GM13977 (cell line): ENCODE measurements at regions not wholly inside any gene's neighbourhood (a gene's known extent, or its start where the extent isn't known, plus 50 kb on each side); places are given as distances from the start of the nearest gene placed in this dataset.
"Not testable (repeated sequence)": the region's sequence is repeated elsewhere in the genome, so short reads cannot be mapped to it uniquely, and the experiment has no call there.

Experiments
- DNase-seq: peaks from one replicate; pipeline ENCODE4 v3.0.0; 2012; ENCODE audit warnings: low spot score
- in situ Hi-C: fragments of 300-500 bp; cut with MboI; formaldehyde crosslinking; loops from one replicate; pipeline ENCODE4 v1.12.0; 2022; ENCODE audit warnings: low sequenced_read_pairs, low pct_unique_long_range_greater_than_20kb, mixed read lengths, inconsistent platforms; ENCODE audit not compliant: unreplicated experiment
- TF ChIP-seq, protein P1 (sequence below): IDR thresholded peaks from 2 replicates; pipeline ENCODE4 v1.5.1; 2012; ENCODE audit warnings: mild to moderate bottlenecking, control low read depth; ENCODE audit not compliant: insufficient read depth; ENCODE audit errors: extremely low read depth, missing control alignments

DNA sequence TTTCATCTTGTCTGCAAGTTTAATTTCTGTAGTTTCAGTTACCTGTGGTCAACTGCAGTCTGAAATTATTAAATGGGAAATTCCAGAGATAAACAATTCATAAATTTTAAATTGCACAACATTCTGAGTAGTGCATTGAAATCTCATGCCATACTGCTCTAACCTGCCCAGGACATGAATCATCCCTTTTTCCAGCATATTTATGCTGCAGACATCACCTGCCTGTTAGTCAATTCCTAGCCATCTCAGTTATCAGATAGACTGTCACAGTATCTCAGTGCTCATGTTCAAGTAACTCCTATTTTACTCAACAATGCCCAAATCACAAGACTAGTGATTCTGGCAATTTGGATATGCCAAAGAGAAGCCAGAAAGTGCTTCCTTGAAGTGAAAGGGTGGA, 223.0 kb upstream of the GRIA1 start:
- TF ChIP-seq, protein P1, sequence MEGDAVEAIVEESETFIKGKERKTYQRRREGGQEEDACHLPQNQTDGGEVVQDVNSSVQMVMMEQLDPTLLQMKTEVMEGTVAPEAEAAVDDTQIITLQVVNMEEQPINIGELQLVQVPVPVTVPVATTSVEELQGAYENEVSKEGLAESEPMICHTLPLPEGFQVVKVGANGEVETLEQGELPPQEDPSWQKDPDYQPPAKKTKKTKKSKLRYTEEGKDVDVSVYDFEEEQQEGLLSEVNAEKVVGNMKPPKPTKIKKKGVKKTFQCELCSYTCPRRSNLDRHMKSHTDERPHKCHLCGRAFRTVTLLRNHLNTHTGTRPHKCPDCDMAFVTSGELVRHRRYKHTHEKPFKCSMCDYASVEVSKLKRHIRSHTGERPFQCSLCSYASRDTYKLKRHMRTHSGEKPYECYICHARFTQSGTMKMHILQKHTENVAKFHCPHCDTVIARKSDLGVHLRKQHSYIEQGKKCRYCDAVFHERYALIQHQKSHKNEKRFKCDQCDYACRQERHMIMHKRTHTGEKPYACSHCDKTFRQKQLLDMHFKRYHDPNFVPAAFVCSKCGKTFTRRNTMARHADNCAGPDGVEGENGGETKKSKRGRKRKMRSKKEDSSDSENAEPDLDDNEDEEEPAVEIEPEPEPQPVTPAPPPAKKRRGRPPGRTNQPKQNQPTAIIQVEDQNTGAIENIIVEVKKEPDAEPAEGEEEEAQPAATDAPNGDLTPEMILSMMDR = no peak
- in situ Hi-C loops = no loop called here
- DNase-seq = no peak

DNA sequence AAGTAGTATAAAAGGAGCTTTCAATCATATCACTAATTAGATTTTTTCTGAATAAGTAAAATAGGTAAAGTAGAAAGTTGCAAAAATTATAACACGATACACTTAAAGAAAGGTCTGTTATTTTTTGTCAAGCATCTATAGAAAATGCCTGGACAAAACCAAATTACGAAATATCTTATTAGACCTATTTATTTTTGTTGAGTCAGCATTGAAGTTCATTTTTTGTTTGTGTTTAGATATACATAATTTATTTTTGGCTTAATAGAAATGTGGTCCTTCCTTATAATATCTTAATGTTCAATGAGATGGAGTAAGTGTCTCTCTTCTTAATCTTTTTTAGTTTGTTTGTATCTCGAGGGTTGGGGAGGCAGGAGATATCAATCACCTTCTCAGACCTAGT, 214.8 kb upstream of the GRIA1 start:
- in situ Hi-C loops = no loop called here
- TF ChIP-seq, protein P1 = no peak
- DNase-seq = no peak

DNA sequence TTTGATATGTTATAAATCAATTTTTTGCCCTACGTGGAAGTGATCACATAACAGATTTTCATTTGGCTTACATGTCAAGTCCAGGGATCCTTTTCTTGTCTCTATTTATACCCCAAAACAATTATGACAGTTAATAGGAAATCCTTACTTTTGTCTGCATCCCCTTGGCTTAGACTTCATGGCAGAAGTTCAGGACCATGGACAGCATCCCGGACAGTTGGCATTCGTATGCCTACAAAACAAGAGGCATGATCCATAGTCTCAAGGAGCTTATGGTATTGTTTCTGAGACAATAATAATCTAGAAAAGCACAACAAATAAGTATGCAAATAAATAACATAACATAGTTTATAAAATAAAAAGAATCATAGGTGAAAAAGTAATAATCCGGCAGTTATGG, 214.3 kb upstream of the GRIA1 start:
- in situ Hi-C loops = no loop called here
- peak; percentile 11 for DNase-seq
- TF ChIP-seq, protein P1 = no peak

DNA sequence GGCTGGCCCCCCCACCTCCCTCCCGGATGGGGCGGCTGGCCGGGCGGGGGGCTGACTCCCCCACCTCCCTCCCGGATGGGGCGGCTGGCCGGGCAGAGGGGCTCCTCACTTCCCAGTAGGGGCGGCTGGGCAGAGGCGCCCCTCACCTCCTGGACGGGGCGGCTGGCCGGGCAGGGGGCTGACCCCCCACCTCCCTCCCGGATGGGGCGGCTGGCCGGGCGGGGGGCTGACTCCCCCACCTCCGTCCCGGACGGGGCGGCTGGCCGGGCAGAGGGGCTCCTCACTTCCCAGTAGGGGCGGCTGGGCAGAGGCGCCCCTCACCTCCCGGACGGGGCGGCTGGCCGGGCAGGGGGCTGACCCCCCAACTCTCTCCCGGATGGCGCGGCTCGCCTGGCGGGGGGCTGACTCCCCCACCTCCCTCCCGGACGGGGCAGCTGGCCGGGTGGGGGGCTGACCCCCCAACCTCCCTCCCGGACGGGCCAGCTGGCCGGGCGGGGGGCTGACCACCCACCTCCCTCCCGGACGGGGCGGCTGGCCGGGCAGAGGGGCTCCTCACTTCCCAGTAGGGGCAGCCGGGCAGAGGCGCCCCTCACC, 194.1 kb upstream of the GRIA1 start:
- in situ Hi-C loops, DNase-seq: not testable (repeated sequence)

DNA sequence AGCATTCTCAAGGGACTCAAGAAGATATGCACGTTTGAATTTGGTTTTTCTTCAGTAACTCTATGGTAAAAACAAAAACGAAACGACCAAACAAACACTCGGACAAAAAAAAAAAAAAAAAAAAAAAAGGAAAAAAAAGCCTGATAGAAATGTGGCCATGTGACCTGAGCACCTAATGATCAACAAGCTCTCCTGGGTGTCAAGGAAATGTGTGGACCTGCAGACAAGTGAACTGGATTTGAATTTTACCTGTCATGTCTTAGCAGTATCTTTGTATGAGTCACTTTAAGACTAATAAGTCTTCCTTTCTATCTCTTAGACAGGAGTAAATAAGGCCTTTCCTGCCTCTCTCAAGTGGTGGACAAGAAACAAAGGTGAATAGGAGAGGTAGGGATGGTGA, 190.6 kb upstream of the GRIA1 start:
- no peak for DNase-seq
- in situ Hi-C loops = no loop called here
- TF ChIP-seq, protein P1 = no peak

DNA sequence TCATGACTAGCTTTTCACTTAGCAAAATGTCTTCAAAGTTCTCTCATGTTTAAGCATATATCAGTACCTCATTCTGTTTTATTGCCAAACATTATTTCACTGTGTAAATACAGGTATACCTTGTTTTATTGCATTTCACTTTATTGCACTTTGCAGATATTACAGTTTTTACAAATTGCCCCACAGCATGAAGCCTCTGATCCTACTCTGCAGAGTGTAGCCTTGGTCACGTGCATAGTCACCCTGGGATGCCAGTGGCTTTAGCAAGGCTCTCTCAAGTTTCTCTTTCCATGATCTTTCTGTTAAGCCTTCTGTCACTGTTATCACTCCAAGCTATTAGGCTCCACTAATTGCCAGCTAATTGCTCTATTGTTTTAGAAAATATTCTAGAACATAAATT, 182.2 kb upstream of the GRIA1 start:
- DNase-seq = no peak
- in situ Hi-C loops = no loop called here
- TF ChIP-seq, protein P1 = no peak

DNA sequence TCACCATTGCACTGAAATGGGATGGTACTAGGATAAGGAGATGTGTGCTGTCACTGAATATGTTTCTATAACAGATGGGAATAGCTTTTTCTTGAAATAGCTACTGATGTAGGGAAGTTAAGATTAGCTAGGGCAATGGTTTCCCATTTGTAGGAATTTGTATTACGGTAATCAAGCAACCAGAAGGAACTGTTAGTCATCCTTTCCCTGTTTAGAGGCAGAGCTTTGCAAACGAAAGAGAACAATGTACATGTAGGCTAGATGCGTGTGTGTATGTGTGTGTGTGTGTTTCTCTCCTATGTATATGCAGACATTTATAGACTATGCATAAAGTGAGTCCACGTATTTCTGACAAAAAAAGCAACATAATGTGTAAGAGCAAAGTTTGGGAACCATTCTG, 171.9 kb upstream of the GRIA1 start:
- in situ Hi-C loops = no loop called here
- no peak for DNase-seq
- TF ChIP-seq, protein P1 = no peak
